GM19467 (cell line): ENCODE measurements at regions not wholly inside any gene's neighbourhood (a gene's known extent, or its start where the extent isn't known, plus 50 kb on each side); places are given as distances from the start of the nearest gene placed in this dataset.

Experiments
- ATAC-seq: cut with Tn5 transposase; IDR thresholded peaks from one replicate; pipeline ENCODE4 v1.9.1; 2021; ENCODE audit warnings: mild to moderate bottlenecking, moderate library complexity; ENCODE audit not compliant: unreplicated experiment

DNA sequence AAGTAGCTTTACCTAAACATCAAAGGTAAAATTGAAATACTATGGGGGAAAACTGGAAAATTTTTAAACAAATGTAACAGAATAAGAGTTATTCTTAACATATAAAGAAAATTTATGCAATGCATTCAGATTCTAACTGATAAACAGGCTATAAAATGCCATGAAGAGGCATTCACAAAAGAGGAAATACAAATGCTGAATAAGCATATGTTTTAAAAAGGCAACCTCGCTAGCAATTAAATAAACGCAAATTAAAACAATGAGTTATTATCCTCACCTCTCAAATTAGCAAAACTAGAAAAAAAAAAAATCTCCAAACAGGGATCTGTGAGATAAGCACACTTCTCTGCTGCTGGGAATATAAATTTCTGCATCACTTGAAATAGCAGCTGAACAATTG is 63.2 kb upstream of the BRINP1 start:
- no peak for ATAC-seq

- ATAC-seq = no peak
Measured at GRCh38 chr9:119429302-119429701, 60.1 kb upstream of the BRINP1 start.

DNA sequence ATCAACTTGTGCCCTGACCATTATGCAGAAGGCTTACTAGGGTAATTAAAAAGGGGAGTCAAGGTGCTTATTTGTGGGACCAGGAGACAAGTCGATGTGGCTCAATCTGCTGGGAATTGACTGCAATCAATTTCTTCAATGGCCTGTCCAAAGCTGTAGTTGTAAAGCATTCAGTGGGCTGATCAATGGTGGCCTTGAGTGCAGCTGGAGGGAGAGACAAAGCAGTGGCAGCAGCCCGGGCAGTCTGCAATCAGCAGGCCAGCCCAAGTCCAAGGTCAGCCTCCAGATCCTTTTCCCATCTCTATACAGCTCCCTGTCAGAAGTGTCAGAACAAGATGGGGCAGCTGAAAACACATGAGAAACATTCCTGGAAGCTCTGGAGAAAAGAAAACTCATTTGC is 51.0 kb upstream of the BRINP1 start:
- no peak for ATAC-seq
